H1 (cell line): ENCODE measurements at regions not wholly inside any gene's neighbourhood (a gene's known extent, or its start where the extent isn't known, plus 50 kb on each side); places are given as distances from the start of the nearest gene placed in this dataset.
"Not testable (repeated sequence)": the region's sequence is repeated elsewhere in the genome, so short reads cannot be mapped to it uniquely, and the experiment has no call there.

Experiments used
- CTCF ChIA-PET: fragments of 300-600 bp; sonication (Branson Sonifier 250); formaldehyde crosslinking; loops from one replicate; lab custom pipeline; 2021; ENCODE audit not compliant: partially characterized antibody; lab: Charles Lee
- POLR2A ChIA-PET: fragments of 300-600 bp; sonication (Branson Sonifier 250); formaldehyde crosslinking; loops from one replicate; lab custom pipeline; 2021; ENCODE audit warnings: inconsistent platforms; ENCODE audit not compliant: partially characterized antibody; lab: Charles Lee
- DNase-seq, 2 experiments: peaks; one replicate each; pipeline versions ENCODE4 v3.0.0 to v3.0.0-alpha.2; 2010 to 2022; ENCODE audit warnings: low spot score in 2 of 2, low read depth in 1 of 2, mixed read lengths in 1 of 2
- FAIRE-seq: peaks from 2 replicates; lab custom pipeline; 2011; peaks lifted over from hg19 to GRCh38; lab: Jason Lieb, UNC
- H2AFZ ChIP-seq: 2 replicates; pipeline ENCODE4 v1.8.1; 2012; ENCODE audit warnings: low read length, inconsistent platforms
- H2AK5ac ChIP-seq: 2 replicates; pipeline ENCODE4 v1.6.1; 2013; ENCODE audit warnings: low read depth, low read length
- H2BK120ac ChIP-seq: replicated peaks from 2 replicates; pipeline ENCODE3; 2013; ENCODE audit warnings: low read depth, low read length, inconsistent platforms
- H2BK12ac ChIP-seq: 2 replicates; pipeline ENCODE4 v1.6.1; 2013; ENCODE audit warnings: low read depth, low read length
- H2BK15ac ChIP-seq: 2 replicates; pipeline ENCODE4 v1.6.1; 2013; ENCODE audit warnings: low read length
- H2BK20ac ChIP-seq: 2 replicates; pipeline ENCODE4 v1.6.1; 2013; ENCODE audit warnings: low read length
- H2BK5ac ChIP-seq: 2 replicates; pipeline ENCODE4 v1.6.1; 2013; ENCODE audit warnings: low read depth, low read length
- H3K14ac ChIP-seq: 2 replicates; pipeline ENCODE4 v1.6.1; 2013; ENCODE audit warnings: inconsistent platforms; ENCODE audit not compliant: insufficient read length
- H3K18ac ChIP-seq: 2 replicates; pipeline ENCODE4 v1.6.1; 2013; ENCODE audit warnings: low read length; ENCODE audit errors: extremely low read depth
- H3K23ac ChIP-seq: 2 replicates; pipeline ENCODE4 v1.6.1; 2013; ENCODE audit warnings: inconsistent platforms; ENCODE audit not compliant: insufficient read length
- H3K23me2 ChIP-seq: 2 replicates; pipeline ENCODE4 v1.6.1; 2013; ENCODE audit warnings: low read depth, low read length
- H3K27ac ChIP-seq: 2 replicates; pipeline ENCODE4 v1.6.1; 2011; ENCODE audit warnings: low read depth, low read length, inconsistent platforms
- H3K27me3 ChIP-seq, 4 experiments: replicated peaks in 1 of 4; 1 replicate in 1 of 4; 2 replicates in 3 of 4; pipeline versions ENCODE4 v1.6.1 to v1.8.1; 2011 to 2013; ENCODE audit warnings: low read length in 3 of 4, mild to moderate bottlenecking in 3 of 4, inconsistent platforms in 2 of 4, mixed read lengths in 2 of 4, moderate library complexity in 1 of 4; ENCODE audit not compliant: control insufficient read depth in 3 of 4, insufficient read depth in 3 of 4; ENCODE audit errors: extremely low read depth in 1 of 4
- H3K36me3 ChIP-seq, 4 experiments: 2 replicates each; pipeline versions ENCODE4 v1.6.1 to v1.8.1; 2011 to 2013; ENCODE audit warnings: mild to moderate bottlenecking in 4 of 4, low read length in 3 of 4, moderate library complexity in 2 of 4, control low read depth in 1 of 4, inconsistent platforms in 1 of 4; ENCODE audit not compliant: insufficient read depth in 4 of 4, control insufficient read depth in 2 of 4
- H3K4ac ChIP-seq: replicated peaks from 2 replicates; pipeline ENCODE3; 2013; ENCODE audit warnings: low read length, low read depth, mixed read lengths, inconsistent platforms; ENCODE audit not compliant: insufficient read length
- H3K4me1 ChIP-seq, 4 experiments: replicated peaks in 1 of 4; 1 replicate in 1 of 4; 2 replicates in 3 of 4; pipeline versions ENCODE4 v1.6.1 to v1.8.1; 2011 to 2013; ENCODE audit warnings: low read length in 3 of 4, inconsistent platforms in 2 of 4, mixed read lengths in 1 of 4; ENCODE audit not compliant: insufficient read depth in 4 of 4, control insufficient read depth in 3 of 4
- H3K4me2 ChIP-seq, 2 experiments: 2 replicates each; pipeline versions ENCODE4 v1.6.1 to v1.8.1; 2011 to 2013; ENCODE audit warnings: low read depth in 2 of 2, low read length in 2 of 2, control low read depth in 1 of 2, inconsistent platforms in 1 of 2, mild to moderate bottlenecking in 1 of 2; ENCODE audit not compliant: insufficient read depth in 1 of 2
- H3K4me3 ChIP-seq, 4 experiments: fragments of 200-600, 300-600 bp in 1 of 4; sonication (generic), shearing (Covaris generic), sonication (Bioruptor Twin) in 1 of 4; 2 replicates each; pipeline versions ENCODE4 v1.5.1 to v1.8.1; 2011 to 2016; ENCODE audit warnings: low read length in 4 of 4, low read depth in 3 of 4, control low read depth in 2 of 4, inconsistent platforms in 2 of 4, mild to moderate bottlenecking in 2 of 4, mixed read lengths in 1 of 4, moderate library complexity in 1 of 4; ENCODE audit not compliant: insufficient read depth in 2 of 4; ENCODE audit errors: extremely low read depth in 1 of 4
- H3K56ac ChIP-seq: replicated peaks from 2 replicates; pipeline ENCODE3; 2013; ENCODE audit warnings: low read depth, mild to moderate bottlenecking, mixed read lengths, low read length, inconsistent platforms; ENCODE audit not compliant: insufficient read length
- H3K79me1 ChIP-seq: 2 replicates; pipeline ENCODE4 v1.6.1; 2013; ENCODE audit warnings: low read depth, low read length, control low read depth
- H3K79me2 ChIP-seq, 2 experiments: 2 replicates each; pipeline versions ENCODE4 v1.6.1 to v1.8.1; 2012 to 2013; ENCODE audit warnings: low read length in 2 of 2, mild to moderate bottlenecking in 2 of 2, inconsistent platforms in 1 of 2; ENCODE audit not compliant: insufficient read depth in 2 of 2, control insufficient read depth in 1 of 2
- H3K9ac ChIP-seq, 4 experiments: replicated peaks in 1 of 4; 1 replicate in 1 of 4; 2 replicates in 3 of 4; pipeline versions ENCODE4 v1.6.1 to v1.8.1; 2011 to 2013; ENCODE audit warnings: low read depth in 3 of 4, low read length in 3 of 4, control low read depth in 2 of 4, mild to moderate bottlenecking in 2 of 4, moderate library complexity in 2 of 4, inconsistent platforms in 1 of 4; ENCODE audit errors: extremely low read depth in 1 of 4
- H3K9me3 ChIP-seq, 2 experiments: 2 replicates each; pipeline versions ENCODE4 v1.6.1 to v1.8.1; 2012 to 2013; ENCODE audit warnings: mild to moderate bottlenecking in 2 of 2, moderate library complexity in 2 of 2, control low read depth in 1 of 2, inconsistent platforms in 1 of 2, low read depth in 1 of 2, low read length in 1 of 2, mixed read lengths in 1 of 2; ENCODE audit not compliant: insufficient read depth in 2 of 2
- H4K20me1 ChIP-seq, 2 experiments: replicated peaks in 1 of 2; 2 replicates each; pipeline versions ENCODE3 to v1.8.1; 2011 to 2013; ENCODE audit warnings: inconsistent platforms in 2 of 2, low read length in 2 of 2, mild to moderate bottlenecking in 1 of 2; ENCODE audit not compliant: insufficient read depth in 2 of 2, control insufficient read depth in 1 of 2
- H4K5ac ChIP-seq: 2 replicates; pipeline ENCODE4 v1.6.1; 2013; ENCODE audit warnings: low read length, low read depth, mixed read lengths, inconsistent platforms; ENCODE audit not compliant: insufficient read length
- H4K8ac ChIP-seq: 2 replicates; pipeline ENCODE4 v1.8.0; 2013; ENCODE audit warnings: mild to moderate bottlenecking, moderate library complexity, low read length, inconsistent platforms; ENCODE audit not compliant: insufficient read depth; ENCODE audit errors: extremely low read depth
- H4K91ac ChIP-seq: replicated peaks from 2 replicates; pipeline ENCODE3; 2013; ENCODE audit warnings: low read length, mixed read lengths, inconsistent platforms; ENCODE audit not compliant: insufficient read length
- WGBS, 2 experiments: shearing (Covaris generic) in 1 of 2; methylation state at CpG; one replicate each; pipeline versions ENCODE4 v1.1.6 to v1.1.7; 2013 to 2015; ENCODE audit warnings: low lambda C conversion rate in 2 of 2, mixed read lengths in 2 of 2, inconsistent platforms in 1 of 2, low coverage in 1 of 2, missing lambda C conversion rate in 1 of 2; ENCODE audit not compliant: insufficient replicate concordance in 2 of 2, insufficient coverage in 1 of 2, insufficient read length in 1 of 2; ENCODE audit errors: extremely low coverage in 1 of 2, missing lambda C conversion rate in 1 of 2; 5-methylcytosine and 5-hydroxymethylcytosine counted together

GRCh38 chr1:176349135-176349715, 113.8 kb upstream of the PAPPA2 start:
- H3K79me2 ChIP-seq, H3K56ac ChIP-seq, H2AFZ ChIP-seq, H4K20me1 ChIP-seq, H4K8ac ChIP-seq, H3K23ac ChIP-seq, H2AK5ac ChIP-seq, H3K18ac ChIP-seq, H2BK20ac ChIP-seq, H3K27me3 ChIP-seq, H3K36me3 ChIP-seq, H2BK15ac ChIP-seq, H3K4ac ChIP-seq, H3K79me1 ChIP-seq, POLR2A ChIA-PET, H3K9ac ChIP-seq, H3K14ac ChIP-seq, H4K5ac ChIP-seq, H3K23me2 ChIP-seq, DNase-seq, H3K4me1 ChIP-seq, H2BK12ac ChIP-seq, H2BK120ac ChIP-seq, H4K91ac ChIP-seq, H3K4me3 ChIP-seq, FAIRE-seq, H3K4me2 ChIP-seq, H3K27ac ChIP-seq, H2BK5ac ChIP-seq: not testable (repeated sequence)
- WGBS, 2 experiments, result 96% methylated on average over 17 of the region's 42 CpGs; no CpG with 5 or more reads in 1 of the 2 experiments
- CTCF ChIA-PET, result interaction anchor here (1.5 kb wide), 1 partner anchor 768 kb away, joined by 3 read pairs; no protein-coding TSS in a partner anchor
- peaks cover 11 to 16% of the 10 kb centered on the region in 2 experiments for H3K9me3 ChIP-seq
